OCI-LY1 (cell line): ENCODE measurements at regions not wholly inside any gene's neighbourhood (a gene's known extent, or its start where the extent isn't known, plus 50 kb on each side); places are given as distances from the start of the nearest gene placed in this dataset.

Experiments
- H2AFZ ChIP-seq: fragments of 200-600 bp; sonication (generic), shearing (Covaris generic); 2 replicates; pipeline ENCODE4 v1.6.0; 2014; ENCODE audit warnings: antibody characterized with exemption, mild to moderate bottlenecking, low read length
- H3F3A ChIP-seq: fragments of 200-600 bp; sonication (generic), shearing (Covaris generic); 2 replicates; pipeline ENCODE4 v1.6.0; 2014; ENCODE audit warnings: mild to moderate bottlenecking, antibody characterized with exemption, low read length, moderate library complexity; ENCODE audit not compliant: insufficient read depth
- H3K27ac ChIP-seq: fragments of 200-600 bp; sonication (generic); 2 replicates; pipeline ENCODE4 v1.5.1; 2014; ENCODE audit warnings: low read length, mixed run types, mild to moderate bottlenecking, low read depth; ENCODE audit not compliant: poor library complexity, severe bottlenecking
- H3K27me3 ChIP-seq: fragments of 200-600 bp; sonication (generic); 2 replicates; pipeline ENCODE4 v1.6.0; 2014; ENCODE audit warnings: antibody characterized with exemption, mild to moderate bottlenecking, low read length, moderate library complexity; ENCODE audit not compliant: insufficient read depth
- H3K36me3 ChIP-seq: fragments of 200-600 bp; sonication (generic); 2 replicates; pipeline ENCODE4 v1.6.1; 2014; ENCODE audit warnings: mild to moderate bottlenecking, antibody characterized with exemption, low read length, moderate library complexity, mixed read lengths; ENCODE audit not compliant: insufficient read depth
- H3K4me1 ChIP-seq: fragments of 200-600 bp; sonication (generic); 2 replicates; pipeline ENCODE4 v1.5.1; 2014; ENCODE audit warnings: mild to moderate bottlenecking, low read length, moderate library complexity; ENCODE audit not compliant: insufficient read depth, severe bottlenecking
- H3K4me2 ChIP-seq: fragments of 200-600 bp; sonication (generic), shearing (Covaris generic); 2 replicates; pipeline ENCODE4 v1.6.1; 2014; ENCODE audit warnings: low read length
- H3K4me3 ChIP-seq: fragments of 200-600 bp; sonication (generic); 2 replicates; pipeline ENCODE4 v1.5.1; 2014; ENCODE audit warnings: low read length, low read depth, mild to moderate bottlenecking, mixed read lengths; ENCODE audit not compliant: poor library complexity, severe bottlenecking
- H3K79me2 ChIP-seq: fragments of 200-600 bp; shearing (Covaris generic); 2 replicates; pipeline ENCODE4 v1.6.1; 2016; ENCODE audit warnings: mixed run types, low read length, mixed read lengths; ENCODE audit not compliant: insufficient read depth
- H3K9ac ChIP-seq: fragments of 200-600 bp; sonication (generic), shearing (Covaris generic); 2 replicates; pipeline ENCODE4 v1.6.1; 2014; ENCODE audit warnings: mild to moderate bottlenecking, low read length, mixed read lengths
- H3K9me2 ChIP-seq: fragments of 200-600 bp; sonication (generic), shearing (Covaris generic); 2 replicates; pipeline ENCODE4 v1.6.1; 2014; ENCODE audit warnings: low read depth, mild to moderate bottlenecking, low read length, mixed read lengths
- H3K9me3 ChIP-seq: fragments of 200-600 bp; shearing (Covaris generic); 2 replicates; pipeline ENCODE4 v1.6.1; 2014; ENCODE audit warnings: low read length, mixed read lengths
- H4K20me1 ChIP-seq: fragments of 200-600 bp; sonication (generic), shearing (Covaris generic); 2 replicates; pipeline ENCODE4 v1.6.0; 2016; ENCODE audit warnings: mild to moderate bottlenecking, low read length; ENCODE audit not compliant: insufficient read depth
- CTCF ChIP-seq: fragments of 200-600 bp; sonication (generic), shearing (Covaris generic); IDR thresholded peaks from 2 replicates; pipeline ENCODE4 v1.5.1; 2017; ENCODE audit warnings: mild to moderate bottlenecking, antibody characterized with exemption, low read length, moderate library complexity, mixed read lengths
- EZH2 ChIP-seq: fragments of 200-600 bp; sonication (generic), shearing (Covaris generic); IDR thresholded peaks from 2 replicates; pipeline ENCODE4 v1.8.0; 2017; ENCODE audit warnings: borderline replicate concordance, mixed run types, mild to moderate bottlenecking, antibody characterized with exemption, low read length, moderate library complexity, mixed read lengths

- no peaks in the 10 kb centered on the region for H3F3A ChIP-seq
- TF ChIP-seq EZH2 (no peak), CTCF (no peak)
- no peaks in the 10 kb centered on the region for H3K79me2 ChIP-seq
- H3K4me3 ChIP-seq, result no peak overlapping the region
- no peaks in the 10 kb centered on the region for H3K27me3 ChIP-seq
- H3K9me3 ChIP-seq, result no peaks in the 10 kb centered on the region
- no peak overlapping the region for H3K9ac ChIP-seq
- H2AFZ ChIP-seq, result no peak overlapping the region
- H3K9me2 ChIP-seq, result no peaks in the 10 kb centered on the region
- H3K27ac ChIP-seq, result no peak overlapping the region
- no peaks in the 10 kb centered on the region for H3K4me1 ChIP-seq
- no peak overlapping the region for H3K4me2 ChIP-seq
- no peaks in the 10 kb centered on the region for H4K20me1 ChIP-seq
- H3K36me3 ChIP-seq, result no peaks in the 10 kb centered on the region
Observed at GRCh38 chr1:218847089-218847768, 326.4 kb upstream of the LYPLAL1 start.

- no peaks in the 10 kb centered on the region for H3K4me1 ChIP-seq
- no peaks in the 10 kb centered on the region for H3K36me3 ChIP-seq
- H3K27me3 ChIP-seq, result no peaks in the 10 kb centered on the region
- H3K4me3 ChIP-seq, result no peak overlapping the region
- TF ChIP-seq CTCF (no peak), EZH2 (no peak)
- H3K4me2 ChIP-seq, result no peak overlapping the region
- H3K27ac ChIP-seq, result no peak overlapping the region
- no peak overlapping the region for H3K9ac ChIP-seq
- no peaks in the 10 kb centered on the region for H3K9me3 ChIP-seq
- H3K9me2 ChIP-seq, result no peaks in the 10 kb centered on the region
- H2AFZ ChIP-seq, result no peak overlapping the region
- no peaks in the 10 kb centered on the region for H3K79me2 ChIP-seq
- no peaks in the 10 kb centered on the region for H3F3A ChIP-seq
- H4K20me1 ChIP-seq, result no peaks in the 10 kb centered on the region
Observed at GRCh38 chr1:218848009-218848408, 325.7 kb upstream of the LYPLAL1 start.

GRCh38 chr1:218850367-218850766 lies 323.3 kb upstream of the LYPLAL1 start:
- Histone ChIP-seq H3K9me3 (no peaks in the 10 kb centered on the region), H3K79me2 (no peaks in the 10 kb centered on the region), H3K27ac (no peak overlapping the region), H3F3A (no peaks in the 10 kb centered on the region), H3K9me2 (no peaks in the 10 kb centered on the region), H2AFZ (no peak overlapping the region), H3K4me2 (no peak overlapping the region), H4K20me1 (no peaks in the 10 kb centered on the region), H3K4me1 (no peaks in the 10 kb centered on the region), H3K9ac (no peak overlapping the region), H3K4me3 (no peak overlapping the region), H3K36me3 (no peaks in the 10 kb centered on the region), H3K27me3 (no peaks in the 10 kb centered on the region)
- no peak for TF ChIP-seq EZH2
- TF ChIP-seq CTCF, result no peak
